Hepatocyte (in vitro differentiated cells): ENCODE measurements at regions not wholly inside any gene's neighbourhood (a gene's known extent, or its start where the extent isn't known, plus 50 kb on each side); places are given as distances from the start of the nearest gene placed in this dataset.

Source experiments
- CTCF ChIP-seq: fragments of 200-600 bp; sonication (generic); IDR thresholded peaks from 2 replicates; pipeline ENCODE4 v1.5.1; 2016; ENCODE audit warnings: antibody characterized with exemption, mild to moderate bottlenecking; ENCODE audit not compliant: poor library complexity
- EZH2 ChIP-seq: fragments of 200-600 bp; sonication (generic); IDR thresholded peaks from 2 replicates; pipeline ENCODE4 v1.6.1; 2016; ENCODE audit warnings: antibody characterized with exemption, mild to moderate bottlenecking, borderline replicate concordance

GRCh38 chr5:27172693-27173092 lies 134.3 kb upstream of the CDH9 start:
- TF ChIP-seq CTCF: no peak
- TF ChIP-seq EZH2: no peak
